ENCODE measurements at regions not wholly inside any gene's neighbourhood (a gene's known extent, or its start where the extent isn't known, plus 50 kb on each side); places are given as distances from the start of the nearest gene placed in this dataset.

GRCh38 chr4:136823020-136823419, 709.3 kb downstream of the PCDH18 start:
- H3K4me1 ChIP-seq: no peaks in the 10 kb centered on the region
- H3K4me2 ChIP-seq (ENCODE audit: low read length): no peak overlapping the region
- H3K27ac ChIP-seq: no peak overlapping the region
- H2AFZ ChIP-seq: no peak overlapping the region
- H3K36me3 ChIP-seq (ENCODE audit: control insufficient read depth, insufficient read depth, low read length): no peaks in the 10 kb centered on the region
- H3K9me3 ChIP-seq (ENCODE audit: control insufficient read depth, low read length): no peaks in the 10 kb centered on the region
- no peaks in the 10 kb centered on the region for H3K27me3 ChIP-seq (ENCODE audit: control insufficient read depth, insufficient read depth, low read length)
- H3K4me3 ChIP-seq (ENCODE audit: low read depth, low read length): no peak overlapping the region
- no peak overlapping the region for H3K9ac ChIP-seq
- H3K79me2 ChIP-seq: no peaks in the 10 kb centered on the region
- TF ChIP-seq CTCF (IDR thresholded peaks at IDR 0.05): no peak

GRCh38 chr4:136818811-136819330, 713.4 kb downstream of the PCDH18 start:
- Histone ChIP-seq H3K36me3 (ENCODE audit: control insufficient read depth, insufficient read depth, low read length) (no peaks in the 10 kb centered on the region), H2AFZ (no peak overlapping the region), H3K4me2 (ENCODE audit: low read length) (no peak overlapping the region)

GRCh38 chr4:136812100-136812880, 720.0 kb downstream of the PCDH18 start:
- Histone ChIP-seq H3K9me3 (ENCODE audit: control insufficient read depth, low read length) (no peaks in the 10 kb centered on the region), H2AFZ (no peak overlapping the region), H3K4me1 (no peaks in the 10 kb centered on the region), H3K27ac (no peak overlapping the region), H3K36me3 (ENCODE audit: control insufficient read depth, insufficient read depth, low read length) (no peaks in the 10 kb centered on the region), H3K4me3 (ENCODE audit: low read depth, low read length) (no peak overlapping the region), H3K79me2 (no peaks in the 10 kb centered on the region), H3K27me3 (ENCODE audit: control insufficient read depth, insufficient read depth, low read length) (no peaks in the 10 kb centered on the region), H3K9ac (no peak overlapping the region), H3K4me2 (ENCODE audit: low read length) (no peak overlapping the region)
- TF ChIP-seq CTCF (IDR thresholded peaks at IDR 0.05): no peak

More at GRCh38 chr4:136818811-136819330, 713.4 kb downstream of the PCDH18 start:
- Histone ChIP-seq H3K27me3 (ENCODE audit: control insufficient read depth, insufficient read depth, low read length) (no peaks in the 10 kb centered on the region), H3K9ac (no peak overlapping the region), H3K4me1 (no peaks in the 10 kb centered on the region), H3K79me2 (no peaks in the 10 kb centered on the region), H3K4me3 (ENCODE audit: low read depth, low read length) (no peak overlapping the region), H3K27ac (no peak overlapping the region), H3K9me3 (ENCODE audit: control insufficient read depth, low read length) (no peaks in the 10 kb centered on the region)
- TF ChIP-seq CTCF (IDR thresholded peaks at IDR 0.05): no peak

- Histone ChIP-seq H3K27me3 (ENCODE audit: control insufficient read depth, insufficient read depth, low read length) (no peaks in the 10 kb centered on the region), H3K9me3 (ENCODE audit: control insufficient read depth, low read length) (no peaks in the 10 kb centered on the region), H2AFZ (no peak overlapping the region), H3K79me2 (no peaks in the 10 kb centered on the region), H3K4me2 (ENCODE audit: low read length) (no peak overlapping the region), H3K36me3 (ENCODE audit: control insufficient read depth, insufficient read depth, low read length) (no peaks in the 10 kb centered on the region), H3K4me3 (ENCODE audit: low read depth, low read length) (no peak overlapping the region), H3K4me1 (no peaks in the 10 kb centered on the region), H3K9ac (no peak overlapping the region), H3K27ac (no peak overlapping the region)
- TF ChIP-seq CTCF (IDR thresholded peaks at IDR 0.05): no peak
These were observed 720.7 kb downstream of the PCDH18 start for GRCh38 chr4:136811496-136812077.

All from parathyroid adenoma (tissue), 2 donors.